Fibroblast of peridontal ligament (primary cell): ENCODE measurements at regions not wholly inside any gene's neighbourhood (a gene's known extent, or its start where the extent isn't known, plus 50 kb on each side); places are given as distances from the start of the nearest gene placed in this dataset.

Experiments
- DNase-seq: peaks from one replicate; pipeline ENCODE4 v3.0.0-alpha.2; 2010; ENCODE audit errors: extremely low read depth

- no peak for DNase-seq
These were observed 1347.0 kb upstream of the AGA start for GRCh38 chr4:178789279-178789678.

DNA sequence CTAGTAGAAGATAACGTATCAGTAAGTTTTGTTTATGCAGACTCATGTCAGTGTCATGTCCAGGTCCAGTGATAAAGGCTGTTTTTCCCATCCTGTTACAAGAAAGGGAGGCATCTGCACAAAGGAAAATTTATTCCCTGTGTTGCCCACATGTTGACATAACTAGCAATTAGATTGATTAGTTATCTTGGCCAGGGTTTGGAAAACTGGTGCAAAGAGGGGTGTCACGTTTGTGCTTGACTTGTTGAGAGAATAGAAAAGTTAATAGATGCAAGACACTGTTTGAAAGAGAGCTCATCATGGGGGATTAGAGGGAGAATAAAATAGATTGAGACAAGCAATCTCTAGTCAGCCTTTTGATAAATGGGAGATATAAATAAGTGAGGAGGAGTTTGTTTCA, 1357.0 kb upstream of the AGA start:
- DNase-seq, result no peak

- no peak for DNase-seq
These were observed 1365.9 kb upstream of the AGA start for GRCh38 chr4:178808106-178808505.

DNA sequence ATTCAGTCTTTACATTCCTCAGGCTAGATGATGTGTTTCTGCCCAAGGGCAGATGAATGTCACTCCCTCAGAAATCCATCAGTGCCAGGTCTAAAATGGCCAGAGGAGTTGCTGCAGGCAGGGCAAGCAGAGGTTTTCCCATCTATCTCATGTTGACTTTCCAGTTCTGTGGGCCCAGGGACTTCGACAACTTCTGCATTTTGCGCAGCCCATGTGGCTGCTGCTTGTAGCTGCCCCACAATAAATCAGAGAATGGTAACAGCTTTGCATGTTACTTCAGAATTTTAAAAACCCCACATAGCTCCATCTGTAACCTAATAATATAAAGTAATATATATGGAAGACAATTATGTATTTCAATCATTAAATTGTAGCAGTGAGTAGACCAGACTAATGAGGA, 1367.7 kb upstream of the AGA start:
- no peak for DNase-seq

GRCh38 chr4:178811356-178811755, 1369.1 kb upstream of the AGA start:
- DNase-seq, result no peak

DNA sequence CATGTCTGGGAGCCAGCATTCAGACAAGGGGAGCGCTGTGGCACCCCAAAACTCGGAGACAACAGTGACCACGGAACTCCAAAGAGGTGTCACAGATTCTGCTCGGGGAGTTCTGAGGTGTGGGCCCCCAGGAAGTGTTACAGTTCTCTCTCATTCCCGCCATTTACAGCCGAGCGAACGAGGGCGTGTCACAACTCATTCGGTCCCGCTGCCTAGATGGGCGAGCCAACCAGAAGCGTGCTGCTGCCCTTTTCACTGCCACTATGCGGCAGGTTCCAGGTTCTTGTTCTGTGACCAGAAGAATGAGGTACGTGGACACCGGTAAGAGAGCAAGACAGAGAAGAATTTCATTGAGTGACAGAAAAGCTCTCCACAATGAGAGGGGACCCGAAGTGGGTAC, 1370.6 kb upstream of the AGA start:
- no peak for DNase-seq

- no peak for DNase-seq
These were observed 1372.7 kb upstream of the AGA start for GRCh38 chr4:178814908-178815307.

GRCh38 chr4:178823673-178824295, 1381.5 kb upstream of the AGA start:
- DNase-seq, result no peak

DNA sequence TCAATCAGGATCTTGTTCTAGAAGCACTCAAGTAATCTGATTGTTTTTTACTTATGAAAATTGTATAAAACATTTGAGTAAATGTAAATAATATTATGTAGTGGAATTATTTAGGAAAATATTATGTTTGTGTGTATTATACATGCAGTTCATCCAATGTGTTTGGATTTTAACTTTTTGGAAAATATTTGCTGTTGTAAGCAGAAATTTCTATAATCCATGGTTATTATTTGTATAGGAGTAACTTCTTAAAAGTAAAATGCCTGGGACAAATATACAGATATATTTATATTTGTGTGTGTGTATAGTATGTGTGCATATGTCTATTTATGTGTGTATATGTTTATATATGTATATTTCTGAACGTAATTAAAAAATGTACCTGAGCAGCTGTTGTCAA, 1394.6 kb upstream of the AGA start:
- no peak for DNase-seq

DNA sequence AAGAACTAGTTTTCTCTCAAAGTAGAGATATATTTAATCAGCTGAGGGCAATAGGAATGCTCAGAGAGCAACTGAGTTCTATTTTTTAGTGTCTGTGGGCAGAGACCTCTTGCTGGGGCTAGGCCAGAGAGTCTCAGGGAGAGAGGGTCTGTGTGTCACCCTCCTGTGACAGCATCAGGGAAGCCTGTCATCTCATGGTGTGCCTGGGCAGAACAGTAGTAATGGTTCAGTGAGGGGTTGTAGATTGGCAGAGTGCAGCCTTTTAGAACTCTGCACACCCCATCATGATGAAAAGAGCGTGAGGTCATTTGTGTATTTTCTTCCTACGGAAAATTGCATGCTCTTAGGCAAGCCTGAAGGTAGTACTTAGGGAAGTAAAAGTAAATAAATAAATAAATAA, 1396.5 kb upstream of the AGA start:
- no peak for DNase-seq

DNA sequence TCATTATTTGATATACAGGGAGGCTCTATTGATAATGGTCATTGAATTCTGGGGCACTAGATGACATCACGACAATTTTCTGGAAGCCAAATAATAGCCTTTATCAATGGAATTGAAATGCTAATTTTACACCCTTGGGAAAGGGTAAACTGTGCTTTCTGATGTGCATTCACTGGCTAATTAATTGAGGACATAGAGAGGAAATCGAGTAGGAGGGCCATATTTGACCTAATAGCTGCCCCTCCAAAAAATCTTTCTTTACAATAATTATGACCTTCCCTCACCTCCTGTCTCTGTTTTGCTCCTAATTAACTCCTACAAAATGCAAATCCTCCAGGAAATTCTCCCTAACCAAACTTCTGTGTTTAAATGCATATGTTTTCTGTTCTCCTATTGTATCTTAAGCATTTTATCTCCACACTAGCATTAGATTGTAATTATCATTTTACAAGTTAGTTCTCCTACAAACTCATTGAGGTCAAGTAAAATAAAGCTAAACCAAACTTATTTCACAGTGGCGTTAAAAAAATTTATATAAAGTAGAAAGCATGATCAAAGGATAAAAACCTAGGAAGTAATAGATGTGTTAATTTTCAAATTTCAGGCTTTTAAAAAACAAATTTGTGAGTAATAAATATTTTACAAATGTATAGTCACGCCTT, 1414.0 kb upstream of the AGA start:
- no peak for DNase-seq

DNA sequence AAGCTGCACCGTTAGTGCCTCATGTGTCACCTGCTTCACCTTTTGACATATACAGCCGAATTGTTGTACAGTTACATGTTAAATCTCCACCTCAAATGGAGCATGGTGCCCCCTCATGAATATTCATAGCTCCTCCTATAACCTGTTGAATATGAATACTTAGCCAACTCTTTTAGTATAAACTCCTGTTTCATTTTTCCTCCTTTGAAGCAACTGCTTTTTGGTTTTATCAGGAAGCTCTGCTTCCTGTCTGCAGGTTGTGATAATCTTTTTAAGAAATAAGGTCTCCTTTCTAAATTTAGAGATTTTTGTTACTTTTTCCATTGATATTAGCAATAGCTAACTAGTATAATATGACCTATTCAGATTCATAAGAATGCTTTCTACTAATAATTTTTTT, 1429.2 kb upstream of the AGA start:
- no peak for DNase-seq

GRCh38 chr4:178881937-178882336, 1439.7 kb upstream of the AGA start:
- DNase-seq, result no peak

GRCh38 chr4:178894126-178894525, 1451.9 kb upstream of the AGA start:
- no peak for DNase-seq

- no peak for DNase-seq
These were observed 1456.8 kb upstream of the AGA start for GRCh38 chr4:178899084-178899483.

GRCh38 chr4:178917756-178918155, 1475.5 kb upstream of the AGA start:
- DNase-seq, result no peak

GRCh38 chr4:178937130-178937529, 1494.9 kb upstream of the AGA start:
- no peak for DNase-seq

GRCh38 chr4:178941975-178942374, 1499.7 kb upstream of the AGA start:
- no peak for DNase-seq

DNA sequence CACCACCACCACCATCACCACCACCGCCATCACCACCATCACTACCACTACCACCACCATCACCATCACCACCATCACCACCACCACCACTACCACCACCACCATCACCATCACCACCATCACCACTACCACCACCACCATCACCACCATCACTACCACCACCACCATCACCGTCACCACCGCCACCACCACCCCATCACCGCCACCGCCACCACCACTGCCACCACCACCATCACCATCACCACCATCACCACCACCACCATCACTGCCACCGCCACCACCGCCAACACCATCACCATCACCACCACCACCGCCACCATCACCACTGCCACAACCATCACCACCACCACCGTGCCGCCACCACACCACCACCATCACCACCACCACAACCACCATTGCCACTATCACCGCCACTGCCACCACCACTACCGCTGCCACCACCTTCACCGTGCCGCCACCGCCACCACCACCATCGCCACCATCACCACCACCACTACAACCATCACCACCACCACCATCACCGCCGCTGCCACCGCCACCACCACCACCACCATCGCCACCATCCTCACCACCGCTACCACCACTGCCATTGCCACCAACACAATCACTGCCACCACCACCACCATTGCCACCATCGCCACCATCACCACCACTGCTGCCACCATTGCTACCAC, 1511.3 kb upstream of the AGA start:
- no peak for DNase-seq

DNA sequence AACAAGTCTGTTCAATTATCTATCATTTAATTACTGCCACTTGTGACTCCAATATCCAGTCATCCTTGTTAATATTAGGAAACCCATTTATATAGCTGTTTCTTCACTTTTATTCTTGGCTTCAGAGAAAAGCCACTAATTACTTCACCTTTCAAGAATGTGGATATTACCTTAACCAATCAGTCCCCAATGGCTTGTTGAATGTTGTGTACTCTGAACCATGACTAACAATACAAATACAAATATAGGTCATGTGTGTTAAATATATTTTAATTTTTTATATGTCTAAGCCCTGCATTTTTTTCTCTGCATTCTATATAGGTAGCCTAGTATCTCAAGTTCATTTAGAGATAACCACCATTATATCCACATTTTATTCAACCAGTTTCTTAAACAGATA, 1513.4 kb upstream of the AGA start:
- DNase-seq, result no peak

GRCh38 chr4:178958725-178959440, 1516.6 kb upstream of the AGA start:
- no peak for DNase-seq

DNA sequence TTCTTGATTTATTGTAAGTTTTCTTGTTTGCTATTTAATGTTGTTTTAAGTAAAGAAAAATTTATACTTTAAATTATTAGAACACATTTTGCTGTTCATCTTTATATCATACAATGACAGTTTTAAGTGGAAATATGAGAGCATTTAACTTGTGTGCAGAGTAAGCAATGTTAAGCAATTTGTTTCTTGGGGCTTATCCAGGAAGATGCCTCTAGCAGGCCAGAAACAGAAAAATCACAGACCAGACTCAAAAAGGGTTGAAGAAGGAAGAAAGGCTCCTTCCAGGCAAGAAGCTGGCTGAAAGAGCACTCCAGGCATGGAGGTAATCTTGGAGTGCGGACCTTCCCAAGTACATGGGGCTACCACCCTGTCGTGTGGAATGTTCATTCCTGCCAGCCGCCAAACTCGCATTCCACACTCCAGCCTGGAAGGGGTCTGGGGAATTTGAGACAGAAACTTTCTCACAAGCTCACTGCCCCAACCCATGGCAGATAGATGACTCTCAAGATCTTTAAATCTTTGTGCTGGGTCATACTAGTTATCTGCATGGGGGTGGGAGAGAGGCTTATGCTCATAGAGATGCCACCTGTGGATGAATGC, 1521.3 kb upstream of the AGA start:
- DNase-seq, result no peak
